Panc1 (cell line): ENCODE measurements at regions not wholly inside any gene's neighbourhood (a gene's known extent, or its start where the extent isn't known, plus 50 kb on each side); places are given as distances from the start of the nearest gene placed in this dataset.

Experiments
- ATAC-seq: fragments of 200-7000 bp; cut with Tn5 transposase; 2 replicates; pipeline ENCODE4 v1.9.1; 2020; ENCODE audit warnings: mild to moderate bottlenecking, moderate library complexity
- BruUV-seq: library from RNA; stranded (reverse); fragments of 400-500 nt; replicated peaks from 2 replicates; lab custom pipeline; 2021; lab: Mats Ljungman, UMichigan
- CTCF ChIA-PET: fragments of 300-600 bp; sonication (Branson Sonifier 250); formaldehyde crosslinking; loops from one replicate; lab custom pipeline; 2022; ENCODE audit warnings: antibody characterized with exemption; lab: Charles Lee
- POLR2A ChIA-PET: fragments of 300-600 bp; sonication (Branson Sonifier 250); formaldehyde crosslinking; loops from one replicate; lab custom pipeline; 2022; ENCODE audit warnings: antibody characterized with exemption; lab: Charles Lee
- DNase-seq: peaks from one replicate; pipeline ENCODE4 v3.0.0-alpha.2; 2010; ENCODE audit warnings: low read depth, low spot score
- H3K27ac ChIP-seq: 2 replicates; pipeline ENCODE4 v1.5.1; 2011; ENCODE audit warnings: mild to moderate bottlenecking, low read length, inconsistent platforms
- H3K27me3 ChIP-seq: fragments of 200-500 bp; sonication (Bioruptor generic); 2 replicates; pipeline ENCODE4 v1.6.0; 2014; ENCODE audit warnings: low read length, inconsistent platforms; ENCODE audit not compliant: control insufficient read depth, insufficient read depth
- H3K36me3 ChIP-seq: fragments of 200-500 bp; sonication (Bioruptor generic); 2 replicates; pipeline ENCODE4 v1.5.1; 2014; ENCODE audit warnings: inconsistent platforms, mild to moderate bottlenecking, low read length, moderate library complexity; ENCODE audit not compliant: control insufficient read depth, insufficient read depth
- H3K4me1 ChIP-seq: 2 replicates; pipeline ENCODE4 v1.5.1; 2011; ENCODE audit warnings: inconsistent platforms, mild to moderate bottlenecking, low read length, moderate library complexity; ENCODE audit not compliant: control insufficient read depth, insufficient read depth
- H3K4me3 ChIP-seq, 2 experiments: 2 replicates each; pipeline ENCODE4 v1.5.1; 2011 to 2012; ENCODE audit warnings: low read depth in 2 of 2, low read length in 2 of 2, mild to moderate bottlenecking in 2 of 2, inconsistent platforms in 1 of 2, moderate library complexity in 1 of 2
- H3K9me3 ChIP-seq: fragments of 200-500 bp; sonication (Bioruptor generic); 2 replicates; pipeline ENCODE4 v1.5.1; 2014; ENCODE audit warnings: low read depth, mild to moderate bottlenecking, inconsistent platforms, low read length, moderate library complexity; ENCODE audit not compliant: control insufficient read depth, insufficient read depth
- POLR2AphosphoS5 ChIP-seq: IDR thresholded peaks from 2 replicates; pipeline ENCODE4 v1.6.1; 2012; ENCODE audit warnings: mild to moderate bottlenecking, low read depth, low read length, moderate library complexity
- SIN3A ChIP-seq: IDR thresholded peaks from 2 replicates; pipeline ENCODE4 v1.6.1; 2012; ENCODE audit warnings: low read depth, mild to moderate bottlenecking, low read length, moderate library complexity, borderline replicate concordance; ENCODE audit not compliant: insufficient read depth
- TCF7L2 ChIP-seq: IDR thresholded peaks from 2 replicates; pipeline ENCODE4 v1.6.1; 2011; ENCODE audit warnings: mild to moderate bottlenecking, low read depth, low read length, inconsistent platforms
- in situ Hi-C: cut with HindIII; loops from 2 replicates; pipeline ENCODE4 v1.10.0; 2016; ENCODE audit warnings: low sequenced_read_pairs, low pct_unique_long_range_greater_than_20kb
- intact Hi-C: fragments of 100-400 bp; cut with micrococcal nuclease; formaldehyde crosslinking; loops from one replicate; pipeline ENCODE4 v1.10.0; 2022; ENCODE audit not compliant: unreplicated experiment
- TF ChIP-seq, protein P1 (sequence below), 2 experiments: IDR thresholded peaks; 2 replicates each; pipeline ENCODE4 v1.6.1; 2011 to 2012; ENCODE audit warnings: low read depth in 2 of 2, control low read depth in 1 of 2, low read length in 1 of 2, mild to moderate bottlenecking in 1 of 2, moderate library complexity in 1 of 2; ENCODE audit not compliant: insufficient read depth in 1 of 2
- TF ChIP-seq, protein P2 (sequence below): fragments of 450-650 bp; IDR thresholded peaks from 2 replicates; pipeline ENCODE4 v1.5.1; 2017; ENCODE audit warnings: mild to moderate bottlenecking

GRCh38 chr13:82822935-82823334, 1059.3 kb downstream of the SLITRK1 start:
- H3K4me1 ChIP-seq, result no peaks in the 10 kb centered on the region
- ChIA-PET CTCF (no interaction called here), POLR2A (no interaction called here)
- no peaks in the 10 kb centered on the region for H3K9me3 ChIP-seq
- no peaks in the 10 kb centered on the region for H3K36me3 ChIP-seq
- in situ Hi-C loops (no loop called here), intact Hi-C loops (no loop called here)
- BruUV-seq, result no TSS peak
- TF ChIP-seq, protein P1, sequence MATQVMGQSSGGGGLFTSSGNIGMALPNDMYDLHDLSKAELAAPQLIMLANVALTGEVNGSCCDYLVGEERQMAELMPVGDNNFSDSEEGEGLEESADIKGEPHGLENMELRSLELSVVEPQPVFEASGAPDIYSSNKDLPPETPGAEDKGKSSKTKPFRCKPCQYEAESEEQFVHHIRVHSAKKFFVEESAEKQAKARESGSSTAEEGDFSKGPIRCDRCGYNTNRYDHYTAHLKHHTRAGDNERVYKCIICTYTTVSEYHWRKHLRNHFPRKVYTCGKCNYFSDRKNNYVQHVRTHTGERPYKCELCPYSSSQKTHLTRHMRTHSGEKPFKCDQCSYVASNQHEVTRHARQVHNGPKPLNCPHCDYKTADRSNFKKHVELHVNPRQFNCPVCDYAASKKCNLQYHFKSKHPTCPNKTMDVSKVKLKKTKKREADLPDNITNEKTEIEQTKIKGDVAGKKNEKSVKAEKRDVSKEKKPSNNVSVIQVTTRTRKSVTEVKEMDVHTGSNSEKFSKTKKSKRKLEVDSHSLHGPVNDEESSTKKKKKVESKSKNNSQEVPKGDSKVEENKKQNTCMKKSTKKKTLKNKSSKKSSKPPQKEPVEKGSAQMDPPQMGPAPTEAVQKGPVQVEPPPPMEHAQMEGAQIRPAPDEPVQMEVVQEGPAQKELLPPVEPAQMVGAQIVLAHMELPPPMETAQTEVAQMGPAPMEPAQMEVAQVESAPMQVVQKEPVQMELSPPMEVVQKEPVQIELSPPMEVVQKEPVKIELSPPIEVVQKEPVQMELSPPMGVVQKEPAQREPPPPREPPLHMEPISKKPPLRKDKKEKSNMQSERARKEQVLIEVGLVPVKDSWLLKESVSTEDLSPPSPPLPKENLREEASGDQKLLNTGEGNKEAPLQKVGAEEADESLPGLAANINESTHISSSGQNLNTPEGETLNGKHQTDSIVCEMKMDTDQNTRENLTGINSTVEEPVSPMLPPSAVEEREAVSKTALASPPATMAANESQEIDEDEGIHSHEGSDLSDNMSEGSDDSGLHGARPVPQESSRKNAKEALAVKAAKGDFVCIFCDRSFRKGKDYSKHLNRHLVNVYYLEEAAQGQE (IDR thresholded peaks at IDR 0.05; ENCODE audit: insufficient read depth in 1 of 2, low read depth in 2 of 2, low read length in 1 of 2), result no peak
- TF ChIP-seq TCF7L2 (no peak), SIN3A (no peak), POLR2AphosphoS5 (no peak)
- TF ChIP-seq, protein P2, sequence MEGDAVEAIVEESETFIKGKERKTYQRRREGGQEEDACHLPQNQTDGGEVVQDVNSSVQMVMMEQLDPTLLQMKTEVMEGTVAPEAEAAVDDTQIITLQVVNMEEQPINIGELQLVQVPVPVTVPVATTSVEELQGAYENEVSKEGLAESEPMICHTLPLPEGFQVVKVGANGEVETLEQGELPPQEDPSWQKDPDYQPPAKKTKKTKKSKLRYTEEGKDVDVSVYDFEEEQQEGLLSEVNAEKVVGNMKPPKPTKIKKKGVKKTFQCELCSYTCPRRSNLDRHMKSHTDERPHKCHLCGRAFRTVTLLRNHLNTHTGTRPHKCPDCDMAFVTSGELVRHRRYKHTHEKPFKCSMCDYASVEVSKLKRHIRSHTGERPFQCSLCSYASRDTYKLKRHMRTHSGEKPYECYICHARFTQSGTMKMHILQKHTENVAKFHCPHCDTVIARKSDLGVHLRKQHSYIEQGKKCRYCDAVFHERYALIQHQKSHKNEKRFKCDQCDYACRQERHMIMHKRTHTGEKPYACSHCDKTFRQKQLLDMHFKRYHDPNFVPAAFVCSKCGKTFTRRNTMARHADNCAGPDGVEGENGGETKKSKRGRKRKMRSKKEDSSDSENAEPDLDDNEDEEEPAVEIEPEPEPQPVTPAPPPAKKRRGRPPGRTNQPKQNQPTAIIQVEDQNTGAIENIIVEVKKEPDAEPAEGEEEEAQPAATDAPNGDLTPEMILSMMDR, result no peak
- ATAC-seq (no peak), DNase-seq (no peak)
- no peak overlapping the region for H3K27ac ChIP-seq
- no peak overlapping the region for H3K4me3 ChIP-seq
- H3K27me3 ChIP-seq, result no peaks in the 10 kb centered on the region

DNA sequence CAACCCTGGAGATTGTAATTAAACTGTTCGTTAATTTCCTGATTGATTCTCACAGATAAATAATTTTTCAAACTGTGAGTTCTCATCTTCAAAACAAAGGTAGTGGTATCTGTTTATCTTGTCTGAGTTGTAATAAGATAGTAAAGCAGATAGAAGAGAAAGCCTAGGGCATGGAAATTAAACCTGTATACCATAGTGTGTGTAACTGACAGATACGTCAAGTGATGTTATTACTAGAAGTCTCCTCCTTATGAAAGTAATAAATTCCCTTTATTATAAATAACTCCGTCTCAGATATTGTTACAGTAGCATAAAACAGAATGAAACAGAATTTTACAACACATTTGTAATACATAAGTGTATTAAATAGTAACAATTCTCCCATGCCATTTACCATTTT, 1065.1 kb downstream of the SLITRK1 start:
- in situ Hi-C loops (no loop called here), intact Hi-C loops (no loop called here)
- Histone ChIP-seq H3K27ac (no peak overlapping the region), H3K4me3 (no peak overlapping the region), H3K36me3 (no peaks in the 10 kb centered on the region), H3K9me3 (no peaks in the 10 kb centered on the region), H3K27me3 (no peaks in the 10 kb centered on the region), H3K4me1 (no peaks in the 10 kb centered on the region)
- ATAC-seq (no peak), DNase-seq (no peak)
- no TSS peak for BruUV-seq
- TF ChIP-seq, protein P1 (IDR thresholded peaks at IDR 0.05; ENCODE audit: insufficient read depth in 1 of 2, low read depth in 2 of 2, low read length in 1 of 2), result no peak
- TF ChIP-seq POLR2AphosphoS5, result no peak
- TF ChIP-seq, protein P2, result no peak
- no peak for TF ChIP-seq TCF7L2
- no peak for TF ChIP-seq SIN3A
- POLR2A ChIA-PET, result no interaction called here
- CTCF ChIA-PET, result no interaction called here
